ENCODE measurements at regions not wholly inside any gene's neighbourhood (a gene's known extent, or its start where the extent isn't known, plus 50 kb on each side); places are given as distances from the start of the nearest gene placed in this dataset.

GRCh38 chr3:5035113-5035512 lies 55.9 kb downstream of the BHLHE40 start:
- no peak for ATAC-seq
- DNase-seq, result no peak
- WGBS, 2 donors, result 58 to 84% methylated on average over 1 of the region's 1 CpG
- intact Hi-C loops (cut with DNase I), result no loop called here
- no peak for TF ChIP-seq CTCF (IDR thresholded peaks at IDR 0.05)
- Histone ChIP-seq H3K4me3 (no peak overlapping the region), H3K4me1 (peaks cover 0 to 15% (median 0%) of the 10 kb centered on the region in 9 donors), H3K36me3 (no peaks in the 10 kb centered on the region), H3K9me3 (no peaks in the 10 kb centered on the region), H3K27ac (no peak overlapping the region), H3K27me3 (no peaks in the 10 kb centered on the region)

GRCh38 chr3:5035692-5036391 lies 56.6 kb downstream of the BHLHE40 start:
- DNase-seq, result no peak
- H3K36me3 ChIP-seq, result no peaks in the 10 kb centered on the region
- H3K27ac ChIP-seq, result no peak overlapping the region
- TF ChIP-seq CTCF (IDR thresholded peaks at IDR 0.05), result no peak
- H3K4me3 ChIP-seq, result no peak overlapping the region
- 89 to 93% methylated on average over 13 of the region's 13 CpGs for whole genome bisulfite sequencing, 2 donors
- H3K27me3 ChIP-seq, result no peaks in the 10 kb centered on the region
- ATAC-seq, result no peak
- intact Hi-C loops (cut with DNase I), result no loop called here
- no peaks in the 10 kb centered on the region for H3K9me3 ChIP-seq
- peaks cover 0 to 15% (median 0%) of the 10 kb centered on the region in 9 donors for H3K4me1 ChIP-seq

GRCh38 chr3:5036392-5036766 lies 57.1 kb downstream of the BHLHE40 start:
- Histone ChIP-seq H3K27me3 (no peaks in the 10 kb centered on the region), H3K36me3 (no peaks in the 10 kb centered on the region), H3K4me3 (no peak overlapping the region), H3K27ac (no peak overlapping the region), H3K4me1 (peaks cover 0 to 15% (median 0%) of the 10 kb centered on the region in 9 donors), H3K9me3 (no peaks in the 10 kb centered on the region)
- ATAC-seq (no peak), DNase-seq (no peak)
- intact Hi-C loops (cut with DNase I), result no loop called here
- TF ChIP-seq CTCF (IDR thresholded peaks at IDR 0.05), result no peak
- WGBS, 2 donors, result 81 to 84% methylated on average over 2 of the region's 2 CpGs

GRCh38 chr3:5036858-5037257 lies 57.6 kb downstream of the BHLHE40 start:
- DNase-seq, result no peak
- Histone ChIP-seq H3K36me3 (no peaks in the 10 kb centered on the region), H3K4me3 (no peak overlapping the region), H3K4me1 (peaks cover 0 to 15% (median 0%) of the 10 kb centered on the region in 9 donors), H3K27ac (no peak overlapping the region), H3K27me3 (no peaks in the 10 kb centered on the region), H3K9me3 (no peaks in the 10 kb centered on the region)
- ATAC-seq, result no peak
- intact Hi-C loops (cut with DNase I), result no loop called here
- TF ChIP-seq CTCF (IDR thresholded peaks at IDR 0.05), result no peak
- WGBS, 2 donors, result 84 to 85% methylated on average over 5 of the region's 5 CpGs

Measured in heart right ventricle (tissue), 16 donors.